ENCODE measurements at regions not wholly inside any gene's neighbourhood (a gene's known extent, or its start where the extent isn't known, plus 50 kb on each side); places are given as distances from the start of the nearest gene placed in this dataset.

DNA sequence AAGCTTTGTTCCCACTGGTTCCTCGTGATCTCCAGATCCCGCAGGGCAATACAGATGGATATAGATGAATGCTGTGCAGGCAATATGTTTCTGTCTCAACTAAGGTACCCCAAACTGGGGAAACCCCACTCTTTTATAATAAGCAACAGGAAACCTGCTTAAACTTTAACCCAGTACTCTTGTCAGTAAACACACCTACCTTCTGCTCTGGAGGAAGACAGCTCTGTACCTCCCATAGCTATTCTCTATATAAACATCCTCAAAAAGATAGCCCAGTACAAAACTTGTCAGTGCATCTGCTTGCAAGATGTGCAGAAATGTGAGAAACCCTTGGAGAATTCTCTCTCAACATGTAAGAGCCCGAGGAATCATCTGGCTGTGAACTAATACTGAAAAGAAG is 583.6 kb downstream of the OLFM4 start:
- TF ChIP-seq, protein P1, sequence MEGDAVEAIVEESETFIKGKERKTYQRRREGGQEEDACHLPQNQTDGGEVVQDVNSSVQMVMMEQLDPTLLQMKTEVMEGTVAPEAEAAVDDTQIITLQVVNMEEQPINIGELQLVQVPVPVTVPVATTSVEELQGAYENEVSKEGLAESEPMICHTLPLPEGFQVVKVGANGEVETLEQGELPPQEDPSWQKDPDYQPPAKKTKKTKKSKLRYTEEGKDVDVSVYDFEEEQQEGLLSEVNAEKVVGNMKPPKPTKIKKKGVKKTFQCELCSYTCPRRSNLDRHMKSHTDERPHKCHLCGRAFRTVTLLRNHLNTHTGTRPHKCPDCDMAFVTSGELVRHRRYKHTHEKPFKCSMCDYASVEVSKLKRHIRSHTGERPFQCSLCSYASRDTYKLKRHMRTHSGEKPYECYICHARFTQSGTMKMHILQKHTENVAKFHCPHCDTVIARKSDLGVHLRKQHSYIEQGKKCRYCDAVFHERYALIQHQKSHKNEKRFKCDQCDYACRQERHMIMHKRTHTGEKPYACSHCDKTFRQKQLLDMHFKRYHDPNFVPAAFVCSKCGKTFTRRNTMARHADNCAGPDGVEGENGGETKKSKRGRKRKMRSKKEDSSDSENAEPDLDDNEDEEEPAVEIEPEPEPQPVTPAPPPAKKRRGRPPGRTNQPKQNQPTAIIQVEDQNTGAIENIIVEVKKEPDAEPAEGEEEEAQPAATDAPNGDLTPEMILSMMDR (IDR thresholded peaks at IDR 0.05) = no peak
- WGBS (ENCODE audit: insufficient coverage) = no CpG with 5 or more reads among the region's 3 CpGs
- Histone ChIP-seq H3K9me3 (replicated peaks in 1 of 2; ENCODE audit: control insufficient read depth in 1 of 2, insufficient read depth in 1 of 2, low read length in 2 of 2) (no peaks in the 10 kb centered on the region), H3K4me1 (ENCODE audit: control insufficient read depth in 1 of 2, insufficient read depth in 2 of 2, low read length in 2 of 2) (no peaks in the 10 kb centered on the region), H3K27me3 (ENCODE audit: control insufficient read depth in 2 of 2, insufficient read depth in 2 of 2, low read length in 2 of 2) (no peaks in the 10 kb centered on the region), H3K79me2 (ENCODE audit: insufficient read depth, low read length) (no peaks in the 10 kb centered on the region), H3K4me3 (replicated peaks in 1 of 3; ENCODE audit: low read depth in 2 of 3, low read length in 3 of 3) (no peak overlapping the region), H2AFZ (ENCODE audit: insufficient read depth, low read depth, low read length, poor library complexity, severe bottlenecking) (no peak overlapping the region), H3K4me2 (replicated peaks; ENCODE audit: extremely low read depth, low read length, poor library complexity, severe bottlenecking) (no peak overlapping the region), H3K36me3 (replicated peaks in 1 of 2; ENCODE audit: control insufficient read depth in 1 of 2, insufficient read depth in 2 of 2, low read length in 2 of 2) (no peaks in the 10 kb centered on the region), H3K9ac (ENCODE audit: insufficient read depth, low read length, poor library complexity, severe bottlenecking) (no peak overlapping the region), H3K27ac (ENCODE audit: low read depth in 1 of 2, low read length in 2 of 2) (no peak overlapping the region), H4K20me1 (ENCODE audit: insufficient read depth, low read length) (no peaks in the 10 kb centered on the region)
- Mint-ChIP-seq H3K27ac (no peak overlapping the region), H3K4me1 (no peaks in the 10 kb centered on the region), H3K4me3 (no peak overlapping the region), H3K36me3 (no peaks in the 10 kb centered on the region), H3K27me3 (ENCODE audit: low read depth in 3 of 3) (no peaks in the 10 kb centered on the region), H3K9me3 (peaks cover 0 to 3% (median 0%) of the 10 kb centered on the region in 7 donors)
- DNase-seq = no peak
- intact Hi-C loops (cut with micrococcal nuclease) = no loop called here

DNA sequence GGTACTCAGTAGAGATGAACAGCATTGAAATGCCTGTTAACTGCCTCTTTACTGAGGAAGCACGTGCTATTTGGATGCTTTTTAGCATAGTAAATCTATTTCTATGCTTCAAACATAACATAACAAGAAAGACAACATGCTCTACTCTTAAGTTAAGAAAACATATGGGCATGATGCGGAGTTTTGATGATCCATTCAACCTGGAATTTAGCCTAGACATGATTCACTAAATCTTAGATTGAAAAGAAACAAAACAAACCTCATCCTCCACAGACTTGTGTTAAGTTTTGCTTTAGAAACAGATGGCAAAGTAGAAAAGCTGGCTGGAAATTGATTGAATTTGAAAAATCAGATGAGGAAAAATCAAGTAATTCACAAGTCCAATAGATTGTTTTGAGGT is 593.8 kb downstream of the OLFM4 start:
- Histone ChIP-seq H3K4me2 (replicated peaks; ENCODE audit: extremely low read depth, low read length, poor library complexity, severe bottlenecking) (no peak overlapping the region), H3K79me2 (ENCODE audit: insufficient read depth, low read length) (no peaks in the 10 kb centered on the region), H3K9me3 (replicated peaks in 1 of 2; ENCODE audit: control insufficient read depth in 1 of 2, insufficient read depth in 1 of 2, low read length in 2 of 2) (no peaks in the 10 kb centered on the region), H3K4me3 (replicated peaks in 1 of 3; ENCODE audit: low read depth in 2 of 3, low read length in 3 of 3) (no peak overlapping the region), H3K36me3 (replicated peaks in 1 of 2; ENCODE audit: control insufficient read depth in 1 of 2, insufficient read depth in 2 of 2, low read length in 2 of 2) (no peaks in the 10 kb centered on the region), H3K4me1 (ENCODE audit: control insufficient read depth in 1 of 2, insufficient read depth in 2 of 2, low read length in 2 of 2) (no peaks in the 10 kb centered on the region), H3K9ac (ENCODE audit: insufficient read depth, low read length, poor library complexity, severe bottlenecking) (no peak overlapping the region), H2AFZ (ENCODE audit: insufficient read depth, low read depth, low read length, poor library complexity, severe bottlenecking) (no peak overlapping the region), H3K27ac (ENCODE audit: low read depth in 1 of 2, low read length in 2 of 2) (no peak overlapping the region), H4K20me1 (ENCODE audit: insufficient read depth, low read length) (no peaks in the 10 kb centered on the region), H3K27me3 (ENCODE audit: control insufficient read depth in 2 of 2, insufficient read depth in 2 of 2, low read length in 2 of 2) (no peaks in the 10 kb centered on the region)
- TF ChIP-seq, protein P1 (IDR thresholded peaks at IDR 0.05) = no peak
- H3K36me3 Mint-ChIP-seq = no peaks in the 10 kb centered on the region
- H3K27me3 Mint-ChIP-seq (ENCODE audit: low read depth in 3 of 3) = no peaks in the 10 kb centered on the region
- no peak for DNase-seq
- H3K4me3 Mint-ChIP-seq = no peak overlapping the region
- H3K9me3 Mint-ChIP-seq = peaks cover 0 to 6% (median 2%) of the 10 kb centered on the region in 7 donors
- no CpG with 5 or more reads among the region's 2 CpGs for WGBS (ENCODE audit: insufficient coverage)
- no peak overlapping the region for H3K27ac Mint-ChIP-seq
- no peaks in the 10 kb centered on the region for H3K4me1 Mint-ChIP-seq
- intact Hi-C loops (cut with micrococcal nuclease) = no loop called here
